Fibroblast of peridontal ligament (primary cell): ENCODE measurements at regions not wholly inside any gene's neighbourhood (a gene's known extent, or its start where the extent isn't known, plus 50 kb on each side); places are given as distances from the start of the nearest gene placed in this dataset.
A peak's percentile ranks its signal among the peaks of the same experiment; 100 is the strongest.

Source experiments
- DNase-seq: peaks from one replicate; pipeline ENCODE4 v3.0.0-alpha.2; 2010; ENCODE audit errors: extremely low read depth

DNA sequence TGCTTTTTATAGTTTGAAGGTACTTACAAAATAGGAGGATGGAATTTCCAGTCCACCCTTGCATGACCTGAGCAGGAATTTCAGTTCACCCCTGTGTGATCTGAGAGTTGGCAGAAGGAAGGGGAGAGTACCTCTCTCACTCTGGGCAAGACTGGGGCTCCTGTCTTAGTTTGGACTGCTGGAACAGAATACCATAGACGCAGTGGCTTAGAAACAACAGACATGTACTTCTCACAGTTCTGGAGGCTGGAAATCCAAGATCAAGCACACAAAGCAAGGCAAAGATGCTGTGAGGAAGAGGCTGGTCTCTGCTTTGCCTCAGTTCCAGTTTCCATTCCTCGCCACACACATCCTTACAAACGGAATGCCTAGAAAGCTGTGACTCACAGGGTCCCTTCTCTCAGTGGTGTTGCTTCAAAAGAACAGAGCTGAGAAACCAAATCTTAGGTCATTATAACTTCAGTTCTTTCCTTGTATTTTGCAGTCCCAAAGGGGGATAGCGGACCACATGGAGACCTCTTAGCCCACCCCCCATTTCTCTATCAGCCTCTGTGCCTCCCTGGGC is 108.8 kb upstream of the HAAO start:
- peak; percentile 68 for DNase-seq

DNA sequence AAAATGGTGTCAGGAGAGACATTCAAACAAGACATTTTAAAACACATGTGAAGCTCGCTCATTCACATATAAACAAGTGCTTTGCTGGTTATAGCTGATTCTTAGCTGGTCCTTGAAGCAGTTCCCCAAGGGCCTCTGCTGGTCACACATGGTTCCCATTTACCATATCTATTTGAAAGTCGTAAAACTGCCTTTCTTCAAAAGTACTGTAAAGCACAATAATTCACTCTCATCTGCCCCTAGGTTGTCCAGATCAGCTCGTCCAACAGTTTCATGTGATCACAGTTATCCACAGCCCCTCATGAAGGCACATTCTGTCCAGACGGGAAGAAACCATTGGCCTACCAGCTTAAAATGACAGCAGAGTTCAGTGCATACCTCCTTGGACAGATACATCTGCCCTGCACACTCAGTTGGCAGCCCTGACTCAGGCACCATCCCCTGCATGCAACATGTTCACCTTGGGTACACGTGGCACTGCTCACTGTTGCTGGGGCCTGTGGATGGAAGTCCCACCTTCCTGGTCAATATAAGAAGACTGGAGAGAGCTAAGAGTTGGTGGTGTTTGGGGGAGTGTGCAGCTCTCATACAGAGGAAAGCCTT is 108.0 kb upstream of the HAAO start:
- peak; percentile 59 for DNase-seq

DNA sequence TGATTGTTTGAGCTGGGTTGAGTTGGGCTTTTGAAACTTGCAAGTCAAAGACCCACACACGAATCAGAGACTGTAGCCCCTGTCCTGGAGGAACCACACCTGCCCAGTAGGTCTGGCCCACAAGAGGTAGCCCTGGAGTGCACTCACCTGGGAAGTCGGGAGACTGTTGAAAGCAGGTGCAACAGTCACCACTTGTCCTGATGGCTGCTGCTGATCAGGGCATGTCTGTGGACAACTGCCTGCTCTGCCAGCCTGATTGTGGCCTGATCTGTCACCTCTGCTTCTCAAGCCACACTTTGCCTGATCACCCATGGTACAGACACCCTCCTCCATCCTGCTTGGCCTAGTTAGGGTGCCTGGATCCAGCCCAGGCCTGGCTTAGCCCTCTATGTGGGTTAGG is 105.0 kb upstream of the HAAO start:
- no peak for DNase-seq

DNA sequence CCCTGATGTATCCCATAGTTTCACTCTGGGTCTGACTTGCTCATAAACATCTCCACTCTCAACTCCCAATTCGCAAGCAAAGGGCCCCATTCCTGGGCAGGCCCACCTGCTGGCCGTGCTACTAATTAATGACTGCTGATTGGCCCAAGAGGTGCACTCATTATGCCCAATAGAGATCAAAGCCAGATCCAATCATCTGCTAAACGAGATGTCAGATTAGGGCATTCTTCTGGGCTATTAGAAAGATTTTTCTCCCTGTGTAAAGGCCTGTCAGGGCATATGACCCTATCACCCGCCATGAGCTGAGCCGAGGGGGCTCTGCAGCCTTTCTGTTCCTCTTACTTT is 103.4 kb upstream of the HAAO start:
- no peak for DNase-seq

DNA sequence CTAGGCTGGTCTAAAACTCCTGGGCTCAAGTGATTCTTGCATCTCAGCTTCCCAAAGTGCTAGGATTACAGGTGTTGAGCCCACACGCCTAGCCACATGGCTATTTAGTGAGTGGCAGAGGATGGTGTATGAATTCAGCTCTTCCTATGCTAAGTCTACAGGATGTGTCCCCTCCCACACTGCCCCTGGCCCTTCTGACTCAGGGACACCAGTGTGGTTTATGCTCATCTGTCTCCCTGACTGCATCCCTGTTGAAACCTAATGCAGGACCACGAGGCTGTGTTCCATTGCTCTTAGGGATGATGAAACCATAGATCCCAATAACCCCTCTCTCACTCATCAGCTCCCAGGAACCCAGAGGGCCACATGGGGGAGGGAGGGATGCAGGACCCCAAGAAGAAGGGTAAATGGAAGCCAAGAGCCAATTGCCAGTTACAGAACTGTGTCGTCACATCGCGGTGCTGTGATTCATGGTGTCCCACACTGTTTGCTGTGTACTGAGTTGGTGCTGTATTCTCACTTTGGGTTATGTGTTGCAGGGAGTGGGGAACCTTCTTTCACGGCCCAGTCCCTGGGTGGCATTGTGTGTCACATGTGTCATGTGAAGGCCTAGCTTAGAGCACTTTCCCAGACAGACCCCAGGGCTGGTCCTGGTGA is 102.9 kb upstream of the HAAO start:
- DNase-seq: no peak

DNA sequence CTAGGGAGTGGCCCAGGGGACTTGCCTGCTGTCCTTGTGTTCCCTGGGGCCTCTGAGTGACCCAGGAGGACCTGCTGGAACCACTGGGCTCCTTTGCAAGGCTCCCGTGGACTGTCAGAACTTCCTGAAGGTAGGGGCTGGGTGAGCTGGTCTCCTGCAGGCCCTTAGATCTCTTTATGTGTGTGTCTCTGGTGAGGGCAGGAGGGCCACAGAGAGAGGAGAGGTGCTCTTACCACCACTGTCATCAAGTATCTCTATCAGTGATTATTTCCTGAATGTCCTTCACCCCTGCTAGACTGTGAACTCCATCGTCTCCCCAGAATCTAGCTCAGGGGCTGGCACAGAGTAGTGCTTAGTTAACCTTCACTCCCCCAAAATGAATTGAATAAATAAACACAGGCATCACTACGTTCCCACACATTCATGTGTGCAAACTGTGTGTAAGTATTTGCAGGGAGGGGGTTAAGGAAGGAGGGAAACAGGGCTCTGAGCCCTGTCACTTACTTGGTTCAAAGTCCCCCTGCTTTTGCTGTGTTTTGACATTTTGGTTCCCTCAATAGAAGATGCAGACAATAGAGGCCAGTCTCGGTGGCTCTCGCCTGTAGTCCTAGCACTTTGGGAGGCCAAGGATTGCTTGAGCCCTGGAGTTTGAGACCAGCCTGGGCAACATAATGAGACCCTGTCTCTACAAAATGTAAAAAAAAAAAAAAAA is 100.8 kb upstream of the HAAO start:
- DNase-seq: no peak

DNA sequence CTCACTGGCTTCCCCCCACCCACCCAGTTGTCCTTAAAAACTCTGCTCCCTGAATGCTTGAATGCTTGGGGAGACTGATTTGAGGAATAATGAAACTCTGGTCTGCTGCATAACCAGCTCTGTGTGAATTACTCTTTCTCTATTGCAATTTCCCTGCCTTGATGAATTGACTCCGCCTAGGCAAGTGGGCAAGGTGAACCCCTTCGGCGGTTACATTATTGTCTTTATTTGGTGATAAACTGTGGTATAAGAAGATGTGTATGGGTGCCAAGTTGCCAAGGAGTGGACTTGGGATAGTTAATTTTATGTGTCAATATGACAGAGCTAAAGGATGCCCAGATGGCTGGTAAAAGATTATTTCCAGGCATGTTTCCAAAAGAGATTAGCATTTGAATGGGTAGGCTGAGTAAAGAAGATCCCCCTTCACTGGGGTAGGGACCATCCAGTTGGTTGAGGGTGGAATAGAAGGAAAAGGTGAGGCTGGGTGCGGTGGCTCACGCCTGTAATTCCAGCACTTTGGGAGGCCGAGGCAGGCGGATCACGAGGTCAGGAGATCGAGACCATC is 98.5 kb upstream of the HAAO start:
- DNase-seq: no peak

DNA sequence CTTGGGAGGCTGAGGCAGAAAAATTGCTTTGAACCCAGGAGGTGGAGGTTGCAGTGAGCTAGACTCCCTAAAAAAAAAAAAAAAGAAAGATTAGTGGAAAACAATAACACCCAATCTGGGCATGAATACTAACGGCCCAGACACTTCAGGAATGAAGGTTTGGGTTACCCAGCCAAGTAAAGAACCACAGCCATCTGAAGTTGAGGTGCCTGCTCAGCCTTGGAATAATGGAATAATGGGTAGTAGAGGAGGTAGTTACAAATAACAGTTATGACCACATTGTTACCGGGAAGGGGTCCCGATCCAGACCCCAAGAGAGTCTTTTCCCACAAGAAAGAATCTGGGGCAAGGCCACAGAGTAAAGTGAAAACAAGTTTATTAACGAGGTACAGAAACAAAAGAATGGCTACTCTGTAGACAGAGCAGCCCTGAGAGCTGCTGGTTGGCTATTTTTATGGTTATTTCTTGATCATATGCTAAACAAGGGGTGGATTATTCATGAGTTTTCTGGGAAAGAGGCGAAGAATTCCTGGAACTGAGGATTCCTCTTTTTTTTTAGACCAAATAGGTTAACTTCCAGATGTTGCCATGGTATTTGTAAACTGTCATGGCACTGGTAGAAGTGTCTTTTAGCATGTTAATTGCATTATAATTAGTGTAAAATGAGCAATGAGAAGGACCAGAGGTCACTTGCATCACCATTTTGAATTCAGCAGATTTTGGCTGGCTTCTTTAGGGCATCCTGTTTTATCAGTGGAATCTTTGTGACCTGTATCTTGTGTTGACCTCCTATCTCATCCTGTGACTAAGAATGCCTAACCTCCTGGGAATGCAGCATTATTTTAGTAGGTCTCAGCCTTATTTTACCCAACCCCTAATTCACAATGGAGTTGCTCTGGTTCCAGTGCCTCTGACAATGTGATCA is 96.2 kb upstream of the HAAO start:
- peak; percentile 53 for DNase-seq

DNA sequence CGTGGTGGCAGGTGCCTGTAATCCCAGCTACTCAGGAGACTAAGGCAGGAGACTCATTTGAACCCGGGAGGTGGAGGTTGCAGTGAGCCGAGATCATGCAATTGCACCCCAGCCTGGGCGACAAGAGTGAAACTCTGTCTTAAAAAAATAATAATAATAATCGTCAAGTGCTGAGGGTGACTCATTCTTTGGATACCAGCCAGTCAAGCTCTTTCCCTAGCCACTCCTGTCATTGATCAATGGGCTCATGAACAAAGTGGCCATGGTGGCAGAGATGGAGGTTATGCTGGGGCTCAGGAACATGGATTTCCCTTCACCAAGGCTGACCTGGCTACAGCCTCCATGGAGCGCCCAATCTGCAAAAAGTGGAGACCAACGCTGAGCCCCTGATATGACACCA is 94.5 kb upstream of the HAAO start:
- no peak for DNase-seq

DNA sequence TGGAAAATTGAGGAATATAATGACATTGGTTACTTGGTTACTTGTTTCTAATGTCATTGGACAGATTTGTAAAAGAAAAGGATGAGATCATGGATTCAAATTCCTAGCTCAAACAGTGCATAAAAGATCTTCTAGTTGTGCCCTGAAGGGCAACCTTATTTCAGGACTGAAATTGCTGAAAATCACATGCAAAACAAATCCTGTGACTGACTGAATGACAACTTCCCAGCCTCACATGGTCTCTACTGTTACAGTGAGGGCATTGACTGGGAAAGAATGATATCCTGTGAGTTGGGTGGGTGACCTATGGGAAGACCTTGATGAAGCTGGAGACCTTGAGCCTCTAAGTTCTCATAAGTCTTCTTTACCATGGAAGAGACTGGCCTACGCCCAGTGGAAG is 90.4 kb upstream of the HAAO start:
- DNase-seq: no peak

DNA sequence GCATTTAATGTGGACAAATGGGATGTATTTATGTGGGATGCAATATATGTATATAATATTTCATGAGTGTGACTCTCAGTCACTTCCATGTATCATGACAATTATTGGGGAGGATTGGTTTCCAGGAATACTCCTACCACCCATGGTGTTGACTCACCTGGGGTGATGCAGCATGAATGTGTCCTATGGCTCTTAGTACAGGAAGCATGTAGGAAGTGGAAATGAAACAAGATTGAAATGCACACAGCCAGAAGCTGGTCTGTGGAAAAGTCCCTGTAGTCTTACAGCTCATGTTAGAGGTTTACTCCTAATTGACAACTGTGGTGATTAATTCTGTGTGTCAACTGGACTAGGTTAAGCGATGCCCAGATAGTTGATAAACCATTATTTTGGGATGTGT is 89.3 kb upstream of the HAAO start:
- DNase-seq: no peak

DNA sequence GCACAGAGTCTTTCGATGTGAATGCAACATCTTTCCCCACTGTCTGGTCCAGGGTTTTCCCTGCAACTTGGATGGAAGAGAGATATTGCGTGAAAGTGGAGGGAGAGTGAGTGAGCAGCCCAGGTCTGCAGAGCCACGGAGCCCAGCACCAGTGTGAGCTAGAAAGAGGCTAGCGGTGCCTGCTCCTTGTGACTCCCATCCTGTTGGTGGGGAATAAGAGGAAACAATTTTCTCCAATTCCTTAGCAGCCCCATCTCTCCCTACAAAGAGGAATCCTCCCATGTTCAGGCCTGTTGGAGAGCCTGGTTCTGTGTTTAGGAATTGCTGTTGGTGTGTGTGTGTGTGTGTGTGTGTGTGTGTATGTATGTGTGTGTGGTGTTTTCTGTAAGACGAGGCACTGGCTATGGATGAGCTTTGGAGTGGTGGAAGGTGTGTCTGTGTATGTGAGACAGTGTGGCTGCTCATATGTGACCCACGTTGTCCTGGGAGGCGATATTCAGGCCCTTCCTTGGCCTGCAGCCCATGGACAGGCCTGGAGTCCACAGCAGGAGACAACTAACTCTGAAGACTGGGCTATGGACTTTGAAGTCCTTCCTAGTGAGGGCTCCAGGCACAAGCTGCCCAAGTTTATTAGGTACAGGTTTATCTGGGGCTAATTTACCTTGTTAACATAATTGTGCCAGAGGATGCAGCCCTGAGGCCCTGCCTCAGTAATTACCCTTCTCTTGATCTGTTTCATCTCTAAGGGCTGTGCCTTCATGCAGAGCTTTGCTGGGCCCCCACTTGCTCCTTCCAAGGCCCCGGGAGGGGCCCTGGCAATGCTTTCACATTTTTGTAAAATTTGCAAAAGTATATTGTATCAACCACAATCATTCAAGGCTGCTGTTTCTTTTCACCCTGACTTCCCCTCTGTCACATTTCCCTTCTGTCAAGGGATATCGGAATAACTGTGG is 88.6 kb upstream of the HAAO start:
- DNase-seq: no peak

DNA sequence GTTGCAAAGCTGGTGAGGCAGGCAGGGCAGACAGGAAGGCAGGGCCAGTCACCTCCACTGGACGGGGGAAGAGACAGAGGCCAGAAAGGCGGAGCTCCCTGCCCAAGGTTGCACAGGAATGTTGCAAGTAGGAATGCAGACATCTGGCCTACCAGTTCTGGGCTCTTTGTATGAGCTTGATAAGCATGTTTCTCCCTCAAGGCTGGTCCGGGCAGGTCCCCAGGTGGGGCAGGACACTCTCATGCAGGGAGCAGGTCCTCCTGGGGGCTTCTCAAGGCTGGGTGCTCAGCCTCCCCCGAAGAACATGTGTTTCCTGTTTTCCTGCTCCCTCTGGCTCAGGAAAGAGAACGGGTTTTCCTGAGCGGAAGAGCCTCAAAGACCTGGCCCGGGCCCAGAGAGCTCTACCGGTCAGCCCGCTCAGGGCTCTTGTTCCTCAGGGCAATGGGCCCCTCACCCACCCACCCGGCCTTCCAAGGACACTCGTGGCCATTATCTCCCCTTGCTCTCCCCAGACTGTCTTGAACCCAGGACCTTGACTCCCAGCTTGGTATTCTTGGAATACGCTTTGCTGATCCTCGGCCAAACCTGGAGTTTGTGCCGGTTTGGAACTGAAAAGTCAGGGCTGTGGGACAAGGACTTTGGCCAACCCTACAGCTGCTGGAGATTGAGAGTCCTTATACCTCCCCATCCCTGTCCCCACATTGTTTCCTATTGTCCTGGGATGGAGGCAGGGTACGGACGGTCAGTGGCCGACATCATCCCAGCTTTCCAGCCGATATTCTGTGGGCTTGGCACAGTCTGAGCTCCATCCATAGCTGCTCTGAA is 87.7 kb upstream of the HAAO start:
- no peak for DNase-seq

DNA sequence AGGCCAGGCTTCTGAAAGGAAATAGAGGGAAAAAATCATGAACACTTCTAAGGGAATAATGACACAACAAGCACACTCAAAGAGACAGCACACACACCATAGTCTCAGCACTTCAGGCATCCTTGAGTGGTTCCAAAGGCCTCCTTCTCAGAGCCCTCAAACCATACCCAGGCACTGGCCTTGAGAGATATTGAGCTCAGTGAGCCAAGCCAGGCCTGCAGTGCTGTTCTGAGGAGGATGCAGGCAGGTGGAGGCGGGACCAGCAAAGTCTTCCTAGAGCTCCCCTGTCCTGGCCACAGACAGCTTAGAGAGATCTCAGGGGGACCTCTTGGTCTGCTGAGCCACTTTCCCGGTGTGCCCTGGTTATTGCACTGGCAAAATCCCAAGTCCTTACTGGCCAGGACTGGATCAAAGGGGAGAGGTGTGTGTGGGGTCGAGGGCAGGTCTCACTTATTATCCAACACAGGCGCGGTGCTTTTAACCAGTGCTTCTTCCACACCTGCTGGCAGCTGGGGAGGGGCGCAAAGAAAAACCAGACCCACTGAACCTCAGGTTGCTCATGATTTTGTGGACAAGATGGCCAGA is 86.8 kb upstream of the HAAO start:
- no peak for DNase-seq

DNA sequence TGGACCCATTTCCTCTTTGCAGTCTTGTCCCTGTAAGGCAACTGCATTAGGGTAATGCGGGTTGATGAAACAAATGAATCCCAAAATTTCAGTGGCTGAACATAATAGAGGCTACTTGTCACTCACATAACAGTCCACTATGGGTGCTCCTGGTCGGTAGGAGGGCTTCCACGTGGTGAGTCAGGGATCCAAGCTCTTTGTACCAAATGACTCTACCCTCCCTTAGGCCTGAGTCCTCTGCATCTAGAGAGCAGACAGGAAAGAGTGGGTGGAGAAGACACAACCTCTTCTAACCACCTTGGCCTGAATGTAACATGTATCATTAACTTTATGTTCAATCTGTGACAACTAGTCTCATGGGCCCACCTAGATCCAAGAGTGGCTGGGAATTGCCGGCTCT is 86.2 kb upstream of the HAAO start:
- DNase-seq: no peak

DNA sequence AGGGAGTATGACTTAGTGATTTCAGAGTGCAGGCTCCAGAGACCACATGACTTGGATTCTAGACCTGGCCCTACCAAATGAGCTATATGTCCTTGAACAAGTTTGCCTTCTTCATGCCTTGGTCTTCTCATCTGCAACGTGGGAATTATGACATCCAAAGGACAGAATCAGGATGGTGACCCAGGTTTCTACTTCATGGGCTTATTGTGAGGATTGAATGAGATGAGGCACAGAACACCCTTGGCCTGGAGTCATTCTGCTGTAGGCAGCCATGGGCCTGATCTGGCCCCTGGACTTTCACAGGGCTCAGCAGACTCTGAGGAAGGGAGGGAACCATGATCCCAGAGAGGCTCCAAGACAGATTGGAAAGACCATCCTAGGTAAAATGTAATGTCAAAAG is 85.6 kb upstream of the HAAO start:
- DNase-seq: no peak

DNA sequence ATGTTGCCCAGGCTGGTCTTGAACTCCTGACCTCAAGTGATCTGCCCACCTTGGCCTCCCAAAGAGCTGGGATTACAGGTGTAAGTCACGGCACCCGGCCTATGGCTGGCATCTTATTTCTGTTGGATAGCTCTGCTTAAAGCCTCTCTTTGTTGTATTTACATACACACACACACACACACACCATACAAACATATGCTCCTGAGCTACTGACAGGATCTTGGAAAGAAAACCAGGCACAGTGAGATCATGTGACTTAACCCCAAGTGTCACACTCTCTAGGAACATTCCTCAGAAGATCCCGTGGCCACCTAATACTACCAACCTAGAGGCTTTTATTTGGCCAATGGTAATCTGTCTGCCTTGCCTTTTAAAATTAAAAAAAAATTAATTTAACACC is 85.1 kb upstream of the HAAO start:
- no peak for DNase-seq

DNA sequence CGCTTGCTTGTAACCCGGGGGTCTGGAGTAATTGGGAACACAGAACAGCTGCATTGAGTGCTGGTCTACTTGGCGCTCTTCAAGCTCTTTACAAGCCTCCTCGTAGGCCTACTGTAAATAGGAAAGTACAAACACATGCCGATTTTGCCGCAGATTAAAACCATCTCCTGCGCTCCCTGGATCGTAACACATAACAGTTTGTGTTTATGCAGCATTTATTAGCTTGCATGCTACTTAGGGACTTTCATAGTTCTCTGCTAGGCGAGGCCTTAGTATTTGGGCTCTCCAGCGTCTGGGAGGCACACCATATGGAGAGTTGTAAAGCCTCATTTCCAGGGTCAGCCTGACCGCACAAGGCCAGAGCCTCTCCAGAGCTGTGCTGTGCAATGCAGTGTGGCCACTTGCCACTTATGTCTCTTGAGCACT is 84.0 kb upstream of the HAAO start:
- DNase-seq: no peak

DNA sequence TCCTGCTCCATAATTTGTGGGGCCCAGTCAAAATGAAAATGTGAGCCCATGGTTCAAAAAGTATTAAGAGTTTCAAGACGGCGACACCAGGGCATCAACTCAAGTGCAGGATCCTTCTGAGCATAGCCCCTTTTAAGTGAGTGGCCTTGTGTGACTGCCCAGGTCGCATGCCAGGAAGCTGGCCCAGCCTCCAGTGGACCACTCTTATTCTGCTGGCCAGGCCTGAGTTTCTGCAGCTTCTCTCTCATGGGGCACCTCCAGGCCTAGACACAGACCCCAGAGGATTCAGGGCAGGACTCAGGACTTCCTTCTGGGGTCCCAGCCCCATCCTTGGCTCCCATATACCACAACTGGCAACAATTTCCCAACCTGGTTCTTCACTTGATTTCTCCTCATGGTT is 83.5 kb upstream of the HAAO start:
- no peak for DNase-seq
